Mesenteric fat pad (tissue), 1 donor: ENCODE measurements at regions not wholly inside any gene's neighbourhood (a gene's known extent, or its start where the extent isn't known, plus 50 kb on each side); places are given as distances from the start of the nearest gene placed in this dataset.
A peak's percentile ranks its signal among the peaks of the same experiment; 100 is the strongest.
"Not testable (repeated sequence)": the region's sequence is repeated elsewhere in the genome, so short reads cannot be mapped to it uniquely, and the experiment has no call there.

Source experiments
- DNase-seq: peaks from one replicate; pipeline ENCODE4 v3.0.0-alpha.2; 2020; ENCODE audit warnings: low spot score
- donor health status: DM: yes; HTN: yes; CAD: no.

- no peak for DNase-seq
Measured at GRCh38 chr10:31123946-31124345, 92.3 kb upstream of the ZNF438 start.

GRCh38 chr10:31124852-31125251 is 93.2 kb upstream of the ZNF438 start:
- DNase-seq: no peak

- no peak for DNase-seq
Measured at GRCh38 chr10:31125789-31126188, 94.1 kb upstream of the ZNF438 start.

GRCh38 chr10:31126593-31126992 is 94.9 kb upstream of the ZNF438 start:
- DNase-seq: no peak

- DNase-seq: no peak
Measured at GRCh38 chr10:31128536-31128935, 96.9 kb upstream of the ZNF438 start.

- no peak for DNase-seq
Measured at GRCh38 chr10:31129271-31129670, 97.6 kb upstream of the ZNF438 start.

GRCh38 chr10:31129880-31130405 is 98.3 kb upstream of the ZNF438 start:
- no peak for DNase-seq

GRCh38 chr10:31130406-31130805 is 98.7 kb upstream of the ZNF438 start:
- DNase-seq: no peak

- DNase-seq: no peak
Measured at GRCh38 chr10:31131251-31131650, 99.6 kb upstream of the ZNF438 start.

- no peak for DNase-seq
Measured at GRCh38 chr10:31132681-31133244, 101.1 kb upstream of the ZNF438 start.

- no peak for DNase-seq
Measured at GRCh38 chr10:31133251-31133791, 101.7 kb upstream of the ZNF438 start.

- DNase-seq: peak; percentile 94
Measured at GRCh38 chr10:31133792-31134310, 102.2 kb upstream of the ZNF438 start.

GRCh38 chr10:31134311-31134952 is 102.8 kb upstream of the ZNF438 start:
- no peak for DNase-seq

- DNase-seq: no peak
Measured at GRCh38 chr10:31135171-31135570, 103.5 kb upstream of the ZNF438 start.

- not testable (repeated sequence) for DNase-seq
Measured at GRCh38 chr10:31135791-31136190, 104.1 kb upstream of the ZNF438 start.

- no peak for DNase-seq
Measured at GRCh38 chr10:31136386-31136785, 104.7 kb upstream of the ZNF438 start.

GRCh38 chr10:31136930-31137885 is 105.5 kb upstream of the ZNF438 start:
- no peak for DNase-seq

- DNase-seq: no peak
Measured at GRCh38 chr10:31138026-31138553, 106.4 kb upstream of the ZNF438 start.

GRCh38 chr10:31139497-31139896 is 107.8 kb upstream of the ZNF438 start:
- DNase-seq: no peak

GRCh38 chr10:31140716-31141115 is 109.1 kb upstream of the ZNF438 start:
- no peak for DNase-seq

- no peak for DNase-seq
Measured at GRCh38 chr10:31142026-31142425, 110.4 kb upstream of the ZNF438 start.
